DMS 273 (cell line): ENCODE measurements at regions not wholly inside any gene's neighbourhood (a gene's known extent, or its start where the extent isn't known, plus 50 kb on each side); places are given as distances from the start of the nearest gene placed in this dataset.
A peak's percentile ranks its signal among the peaks of the same experiment; 100 is the strongest.

ENCODE experiments used
- DNase-seq: peaks from one replicate; lab custom pipeline; 2025; ENCODE audit not compliant: unreplicated experiment; lab: John Stamatoyannopoulos, UW

DNA sequence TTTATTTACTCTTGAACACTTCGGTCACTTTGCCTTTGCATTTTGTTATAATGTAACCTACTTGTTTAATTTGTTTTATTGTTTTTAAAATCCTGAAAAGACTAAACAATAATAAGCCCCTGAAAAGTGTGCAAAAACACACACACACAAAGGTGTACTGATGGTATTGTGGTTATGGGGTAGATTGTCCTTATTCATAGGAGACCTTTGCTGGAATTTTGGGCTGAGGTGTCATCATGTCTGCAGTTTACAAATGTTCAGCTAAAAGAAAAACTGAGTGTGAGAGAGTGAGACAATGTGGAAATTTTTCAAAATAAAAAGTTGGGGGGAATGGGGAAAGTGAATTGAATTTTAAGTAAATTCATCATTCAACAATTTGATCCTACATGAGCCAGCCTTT, 174.9 kb downstream of the QDPR start:
- no peak for DNase-seq

- no peak for DNase-seq
Measured at GRCh38 chr4:17336524-17336961, 175.3 kb downstream of the QDPR start.

DNA sequence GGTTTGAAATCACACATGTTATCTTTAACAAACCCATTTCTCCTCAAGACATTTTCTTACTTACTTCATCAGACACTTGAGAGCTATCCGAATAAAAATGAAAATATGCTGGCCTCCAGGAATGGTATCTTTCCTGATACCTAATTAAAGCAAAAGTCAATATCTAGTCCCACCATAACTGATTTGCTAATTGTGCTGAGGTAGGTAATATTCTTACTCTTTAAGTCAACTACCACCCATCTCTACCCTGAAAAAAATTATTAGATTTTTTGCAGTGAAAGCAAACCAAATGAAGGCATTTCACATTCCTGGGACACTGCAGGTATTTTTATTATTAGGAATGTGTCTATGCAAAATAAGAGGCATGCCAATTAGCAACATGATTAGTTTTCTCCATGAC, 175.8 kb downstream of the QDPR start:
- DNase-seq, result no peak

DNA sequence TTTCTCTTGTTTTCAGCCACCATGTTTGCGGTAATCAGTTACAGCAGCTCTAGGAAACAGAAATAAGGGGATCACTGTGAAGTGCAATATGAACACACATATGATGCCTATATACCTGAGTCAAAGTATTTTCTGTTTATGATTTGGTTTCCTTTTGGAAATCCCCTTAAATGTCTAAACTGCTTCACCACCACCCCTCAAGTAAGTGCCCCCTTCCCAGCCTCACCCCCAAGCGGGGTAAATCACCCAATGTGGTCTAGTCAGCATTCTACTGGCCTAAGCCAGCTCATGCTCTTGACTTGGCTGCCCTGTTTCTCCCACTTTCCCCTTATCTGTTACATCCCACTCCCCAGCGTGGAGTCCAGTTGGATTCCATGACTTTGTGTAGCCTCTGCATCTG, 176.5 kb downstream of the QDPR start:
- DNase-seq, result no peak

DNA sequence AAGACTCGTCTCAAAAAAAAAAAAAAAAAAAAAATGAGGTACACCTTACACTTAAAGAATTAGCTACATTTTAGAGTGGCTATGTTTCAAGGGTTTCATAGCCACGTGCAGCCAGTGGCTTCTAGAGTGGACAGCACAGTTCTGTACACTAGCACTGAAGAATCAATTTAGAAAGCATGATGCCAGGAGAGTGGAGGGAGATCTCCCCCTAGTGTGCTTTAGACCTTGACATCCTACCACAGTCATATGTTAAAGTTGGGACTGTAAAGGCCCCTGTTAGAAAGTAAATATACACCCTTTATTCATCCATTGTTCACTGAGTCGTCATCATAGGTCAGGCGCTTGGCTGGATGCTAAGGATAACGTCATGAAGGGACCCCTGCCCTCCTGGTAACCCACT, 179.4 kb downstream of the QDPR start:
- no peak for DNase-seq

DNA sequence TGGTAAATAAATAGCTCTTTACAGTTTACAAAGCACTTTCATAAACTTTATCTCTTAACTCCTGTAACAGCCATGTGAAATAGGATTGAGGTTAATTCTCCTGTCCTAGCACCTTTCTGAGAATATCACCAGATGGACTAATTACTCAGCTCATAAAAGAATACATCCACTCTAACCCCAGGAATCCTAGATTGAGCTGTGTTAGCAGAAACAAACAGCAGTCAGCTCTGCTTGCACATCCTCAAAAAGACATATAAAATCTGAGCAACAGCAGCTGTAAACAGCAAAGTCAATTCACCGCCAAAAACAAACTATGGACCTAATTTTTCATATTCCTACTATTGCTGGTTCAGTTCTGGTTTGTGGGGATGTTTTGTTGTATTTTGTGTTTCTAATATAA, 182.8 kb downstream of the QDPR start:
- DNase-seq, result peak; percentile 5

DNA sequence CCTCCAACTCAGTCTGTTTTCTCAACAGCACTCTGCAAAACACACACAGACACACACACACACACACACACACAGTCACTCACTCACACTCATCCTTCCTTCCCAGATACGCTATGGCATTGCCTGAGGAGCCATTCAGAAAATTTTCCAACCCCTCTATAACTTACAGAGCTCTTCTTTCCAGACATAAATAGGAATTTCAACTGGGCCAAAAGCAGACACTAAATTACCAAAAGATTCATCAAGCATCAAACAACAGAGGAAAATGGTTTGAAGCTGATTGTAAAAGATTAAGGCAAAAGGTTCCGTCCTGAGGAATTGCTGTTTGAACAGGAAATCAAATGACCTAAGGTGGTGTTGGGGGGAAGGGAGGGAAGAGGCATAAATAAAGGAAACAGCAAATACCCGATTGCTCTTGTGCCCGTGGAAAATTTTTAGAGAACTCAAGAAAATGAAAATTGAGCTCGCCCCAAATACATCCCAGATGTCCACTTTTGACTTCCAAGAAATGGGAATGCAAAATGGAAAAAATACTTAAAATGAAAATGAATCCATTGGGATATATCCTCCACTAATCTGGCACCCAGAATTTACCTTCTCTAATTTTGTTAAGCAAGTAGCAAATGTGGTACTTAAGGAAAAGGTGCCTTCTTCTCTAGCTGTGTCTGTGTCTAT, 183.6 kb downstream of the QDPR start:
- DNase-seq, result no peak

- DNase-seq, result no peak
Measured at GRCh38 chr4:17327591-17327990, 184.3 kb downstream of the QDPR start.

GRCh38 chr4:17326756-17327155, 185.1 kb downstream of the QDPR start:
- no peak for DNase-seq

DNA sequence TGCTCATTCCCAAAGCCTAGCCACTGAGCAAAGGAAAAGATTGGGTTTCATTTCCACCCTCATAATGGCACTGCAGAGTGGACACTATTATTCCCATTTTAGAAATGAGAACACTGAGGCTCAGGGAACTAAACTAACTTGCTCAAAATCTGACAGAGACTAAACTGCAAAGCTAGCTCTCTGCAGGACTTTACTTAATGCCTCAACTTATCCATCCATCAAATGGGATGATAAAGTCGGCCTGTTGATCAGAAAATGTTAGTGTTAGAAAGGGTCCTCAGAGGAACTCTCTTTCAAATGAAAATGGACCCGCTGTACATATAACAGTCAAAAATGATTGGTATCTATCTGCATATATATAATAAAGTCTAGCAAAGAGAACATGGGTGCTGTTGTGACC, 186.8 kb downstream of the QDPR start:
- DNase-seq, result no peak

- peak; percentile 69 for DNase-seq
Measured at GRCh38 chr4:17324386-17324830, 187.5 kb downstream of the QDPR start.

- DNase-seq, result no peak
Measured at GRCh38 chr4:17323554-17324385, 188.1 kb downstream of the QDPR start.

- DNase-seq, result no peak
Measured at GRCh38 chr4:17322514-17322913, 189.4 kb downstream of the QDPR start.

DNA sequence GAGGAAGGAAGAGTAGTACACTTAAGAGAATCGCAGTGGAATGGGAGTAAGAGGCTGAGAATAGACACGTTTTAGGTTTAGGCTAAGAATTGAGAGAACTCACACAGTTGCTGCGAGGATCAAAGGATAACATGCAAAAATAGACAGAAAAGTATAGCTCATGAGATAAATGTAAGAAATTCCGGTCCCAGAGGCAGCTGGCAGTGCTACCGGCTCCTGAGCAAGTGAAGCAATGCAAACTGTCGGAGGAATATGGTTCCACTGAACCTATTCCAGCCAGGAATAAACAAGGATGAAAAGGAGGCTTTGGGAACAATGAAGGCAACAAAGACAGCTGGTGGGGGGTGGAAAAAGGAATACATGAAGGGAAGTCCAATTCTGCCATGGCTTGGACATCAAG, 191.8 kb downstream of the QDPR start:
- DNase-seq, result no peak

GRCh38 chr4:17317526-17317925, 194.4 kb downstream of the QDPR start:
- no peak for DNase-seq

DNA sequence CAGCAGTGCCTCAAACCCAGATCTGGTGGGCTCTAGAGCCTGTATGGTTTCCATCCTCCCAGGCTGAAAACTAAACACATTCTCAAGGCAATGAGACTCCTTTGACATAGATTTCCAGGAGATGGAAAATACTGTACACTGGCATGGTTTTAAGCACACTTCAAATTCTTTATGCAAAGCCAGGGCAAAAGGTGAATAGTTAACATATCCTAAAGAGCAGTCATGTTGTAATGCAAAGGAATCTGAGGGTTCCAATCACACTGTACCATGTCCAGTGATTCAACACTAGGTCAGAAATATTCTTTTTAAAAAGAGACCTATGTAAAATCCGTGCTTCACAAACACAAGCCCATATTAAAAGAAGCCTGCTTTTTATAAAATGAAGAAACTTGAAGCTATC, 195.3 kb downstream of the QDPR start:
- no peak for DNase-seq

- DNase-seq, result peak; percentile 23
Measured at GRCh38 chr4:17315459-17315858, 196.4 kb downstream of the QDPR start.

DNA sequence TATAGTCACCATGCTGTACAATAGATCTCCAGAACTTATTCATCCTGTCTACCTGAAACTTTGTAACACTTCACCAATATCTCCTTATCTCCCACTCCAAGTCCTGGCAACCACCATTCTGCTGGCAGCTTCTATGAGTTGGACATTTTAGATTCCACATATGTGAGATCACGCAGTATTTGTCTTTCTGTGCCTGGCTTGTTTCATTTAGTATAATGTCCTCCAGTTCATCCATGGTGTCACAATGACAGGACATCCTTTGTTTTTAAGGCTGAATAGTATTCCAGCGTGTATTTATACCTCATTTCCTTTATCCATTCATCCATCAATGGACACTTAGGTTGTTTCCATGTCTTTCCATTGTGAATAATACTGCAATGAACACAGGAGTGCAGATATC, 198.7 kb downstream of the QDPR start:
- DNase-seq, result no peak

GRCh38 chr4:17310269-17310652, 201.6 kb downstream of the QDPR start:
- no peak for DNase-seq

- DNase-seq, result no peak
Measured at GRCh38 chr4:17309567-17310268, 202.2 kb downstream of the QDPR start.

DNA sequence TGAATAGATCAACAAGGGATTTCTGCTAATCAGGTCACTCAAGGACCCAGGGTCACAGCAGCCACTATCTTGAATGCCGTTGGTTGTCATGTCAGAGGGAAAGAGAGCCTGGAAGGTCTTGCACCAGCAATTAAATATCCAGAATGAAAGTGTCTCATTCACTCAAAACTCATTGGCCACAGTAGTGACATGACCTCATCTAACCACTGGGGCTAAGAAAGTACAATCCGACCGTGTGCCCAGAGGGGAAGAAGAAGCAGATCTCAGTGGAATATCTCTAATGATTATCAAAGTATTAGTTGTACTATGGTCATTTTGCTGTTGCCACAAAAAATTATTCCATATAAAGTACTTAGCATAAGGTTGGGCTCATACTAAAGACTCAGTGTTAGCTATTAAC, 210.0 kb downstream of the QDPR start:
- no peak for DNase-seq

GRCh38 chr4:17301266-17301665, 210.6 kb downstream of the QDPR start:
- no peak for DNase-seq
